Superior temporal gyrus (tissue), 1 donor: ENCODE measurements at regions not wholly inside any gene's neighbourhood (a gene's known extent, or its start where the extent isn't known, plus 50 kb on each side); places are given as distances from the start of the nearest gene placed in this dataset.
"Not testable (repeated sequence)": the region's sequence is repeated elsewhere in the genome, so short reads cannot be mapped to it uniquely, and the experiment has no call there.

Source experiments
- DNase-seq: peaks from one replicate; pipeline ENCODE4 v3.0.0-alpha.2; 2016; ENCODE audit errors: extremely low spot score

DNA sequence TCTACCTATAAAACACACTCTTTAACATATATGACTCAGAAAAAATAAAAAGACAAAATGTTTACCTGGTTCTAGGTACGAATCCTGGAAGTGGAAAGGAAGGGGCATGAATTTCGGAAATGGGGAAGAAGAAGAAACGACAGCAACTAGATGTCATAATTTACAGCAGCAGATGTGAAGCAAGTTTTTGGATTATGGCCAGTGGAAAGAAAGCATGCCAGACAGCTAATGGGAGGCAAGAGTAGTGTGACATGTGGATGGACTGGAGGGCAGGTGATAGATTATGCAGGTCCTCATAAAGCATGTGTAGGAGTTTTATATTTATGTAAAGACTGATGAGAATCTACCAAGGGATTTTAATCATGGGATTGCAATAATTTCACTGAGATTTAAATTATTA, 279.0 kb upstream of the TACR3 start:
- DNase-seq, result no peak

DNA sequence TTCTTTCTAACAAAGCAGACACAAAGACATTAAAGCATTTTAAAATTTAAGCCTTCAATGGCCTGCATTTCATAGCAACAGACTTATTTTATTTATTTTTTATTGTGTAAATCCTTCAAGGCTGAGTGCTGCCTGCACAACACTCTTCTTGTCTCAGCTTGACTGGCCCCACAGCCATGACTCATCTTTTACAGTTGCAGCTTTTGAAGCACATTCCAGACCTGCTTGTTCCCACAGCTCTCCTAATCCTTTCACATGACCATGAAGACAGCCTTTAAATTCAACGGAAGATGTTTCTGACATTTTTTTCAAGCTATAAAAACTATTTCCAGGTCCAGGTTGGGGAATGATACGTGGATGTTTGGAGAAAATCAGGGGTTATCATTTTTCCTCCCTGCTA, 276.9 kb upstream of the TACR3 start:
- peak; percentile 65 for DNase-seq

DNA sequence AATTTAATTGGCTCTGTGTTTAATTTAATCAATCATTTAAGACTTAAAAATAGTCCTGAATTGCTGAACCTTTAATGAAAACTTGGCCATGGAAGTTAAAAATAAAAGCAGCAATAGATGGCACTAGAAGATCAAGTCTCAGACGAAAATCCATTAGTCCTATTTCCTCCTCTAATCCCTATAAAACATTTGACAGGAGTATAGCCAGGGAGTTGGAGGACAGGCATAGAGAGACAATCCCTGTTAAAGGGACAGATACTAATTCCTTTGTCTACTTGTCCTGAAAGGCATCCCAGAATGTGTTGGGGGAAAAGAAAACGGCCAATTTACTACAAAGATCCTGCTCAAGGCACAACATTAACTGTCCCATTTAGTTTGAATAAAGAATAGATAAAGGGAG, 276.3 kb upstream of the TACR3 start:
- peak; percentile 78 for DNase-seq

DNA sequence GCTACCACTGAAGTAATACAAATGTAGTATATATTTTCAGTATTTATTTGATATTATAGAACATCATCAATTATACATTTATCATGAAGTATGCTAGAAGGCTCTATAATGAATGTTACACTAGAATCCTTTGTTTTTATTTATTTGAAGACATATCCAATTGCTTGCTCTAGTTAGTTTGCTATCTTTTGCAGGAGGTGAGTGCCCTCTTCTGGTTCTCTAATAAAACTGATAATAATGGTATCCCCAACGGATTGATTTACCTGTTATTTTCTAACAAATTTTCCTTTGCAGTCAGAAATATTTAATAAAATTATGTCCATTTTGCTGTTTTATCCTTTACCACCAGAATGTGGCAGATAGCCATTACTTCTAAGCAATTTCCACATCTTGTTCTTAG, 274.3 kb upstream of the TACR3 start:
- no peak for DNase-seq

DNA sequence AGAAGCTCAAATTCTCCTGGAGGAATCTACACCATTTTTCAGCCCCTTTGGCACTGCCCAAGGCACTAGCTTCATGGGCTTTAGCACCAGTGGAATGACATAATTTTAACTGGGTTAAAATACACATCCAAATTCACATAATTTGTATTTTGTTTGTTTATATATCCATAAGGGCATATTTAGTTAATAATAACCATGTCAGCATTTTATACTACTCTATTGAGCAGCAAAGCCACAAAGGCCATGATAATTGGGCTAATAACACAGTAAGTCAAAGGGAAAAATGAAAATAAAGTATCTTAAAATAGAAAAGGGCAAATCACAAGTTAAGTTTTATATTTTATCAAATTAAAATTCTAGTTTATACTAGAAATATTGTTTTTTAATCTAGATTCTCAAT, 262.7 kb upstream of the TACR3 start:
- DNase-seq, result no peak

DNA sequence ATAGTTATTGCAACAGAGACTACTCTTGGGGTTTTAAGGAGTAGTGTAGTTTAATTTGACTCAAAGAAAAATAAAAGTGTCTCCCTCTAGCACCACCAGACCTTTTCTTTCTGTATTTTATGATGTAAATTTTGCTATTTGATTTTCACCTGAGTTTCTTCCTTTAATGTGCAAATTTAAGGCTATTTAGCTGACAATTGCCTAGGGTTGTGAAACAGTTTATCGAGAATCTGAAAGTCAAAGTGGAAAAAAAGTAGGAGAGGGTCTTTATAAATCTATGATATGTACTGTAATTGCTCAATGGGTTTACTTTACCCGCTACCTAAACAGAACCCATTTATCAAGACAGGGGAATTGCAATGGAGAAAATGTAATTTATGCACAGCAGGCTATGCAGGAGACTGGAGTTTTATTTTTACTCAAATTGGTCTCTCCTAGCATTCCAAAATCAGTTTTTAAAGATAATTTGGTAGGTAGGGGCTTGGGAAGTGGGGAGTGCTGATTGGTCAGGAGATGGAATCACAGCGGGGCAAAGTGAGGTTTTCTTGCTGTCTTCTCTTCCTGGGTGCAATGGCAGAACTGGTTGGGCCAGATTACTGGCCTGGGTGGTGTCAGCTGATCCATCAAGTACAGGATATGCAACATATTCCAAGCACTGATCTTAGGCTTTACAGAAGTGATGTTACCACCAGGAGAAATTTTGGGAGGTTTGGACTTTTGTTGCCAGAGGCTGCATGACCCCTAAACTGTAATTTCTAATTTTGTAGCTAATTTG, 228.6 kb upstream of the TACR3 start:
- no peak for DNase-seq

DNA sequence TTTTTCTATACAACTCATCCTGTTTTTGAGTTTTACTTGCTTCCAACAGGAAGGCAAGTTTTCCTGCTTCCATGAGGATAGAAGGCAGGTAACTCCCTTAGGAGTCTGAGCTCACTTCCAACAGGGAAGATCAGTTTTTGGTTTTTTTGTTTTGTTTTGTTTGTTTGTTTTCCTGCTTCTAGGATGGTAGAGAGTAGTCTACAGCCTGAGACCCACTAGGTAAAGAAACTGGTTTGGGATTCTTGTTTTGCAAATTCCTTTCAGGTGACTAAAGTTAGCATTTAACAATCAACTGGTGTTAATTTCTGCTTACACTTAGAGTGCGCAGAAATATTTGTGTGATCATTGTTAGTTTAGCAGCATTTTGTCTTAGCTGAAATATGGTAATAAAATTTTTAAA, 227.8 kb upstream of the TACR3 start:
- DNase-seq, result no peak

DNA sequence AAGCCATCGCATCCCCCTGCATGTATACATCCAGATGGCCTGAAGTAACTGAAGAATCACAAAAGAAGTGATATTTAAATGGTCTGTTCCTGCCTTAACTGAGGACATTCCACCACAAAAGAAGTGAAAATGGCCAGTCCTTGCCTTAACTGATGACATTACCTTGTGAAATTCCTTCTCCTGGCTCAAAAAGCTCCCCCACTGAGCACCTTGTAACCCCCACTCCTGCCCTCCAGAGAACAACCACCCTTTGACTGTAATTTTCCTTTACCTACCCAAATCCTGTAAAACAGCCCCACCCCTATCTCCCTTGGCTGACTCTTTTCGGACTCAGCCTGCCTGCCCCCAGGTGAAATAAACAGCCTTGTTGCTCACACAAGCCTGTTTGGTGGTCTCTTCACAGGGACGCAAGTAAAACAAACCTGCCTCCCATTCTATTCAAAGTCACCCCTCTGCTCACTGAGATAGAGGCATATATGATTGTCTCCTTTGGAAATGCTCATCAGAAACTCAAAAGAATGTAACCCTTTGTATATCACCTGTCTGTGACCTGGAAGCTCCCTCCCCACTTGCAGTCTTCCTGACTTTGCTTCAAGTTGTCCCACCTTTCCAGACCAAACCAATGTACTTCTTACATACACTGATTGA, 227.0 kb upstream of the TACR3 start:
- not testable (repeated sequence) for DNase-seq

DNA sequence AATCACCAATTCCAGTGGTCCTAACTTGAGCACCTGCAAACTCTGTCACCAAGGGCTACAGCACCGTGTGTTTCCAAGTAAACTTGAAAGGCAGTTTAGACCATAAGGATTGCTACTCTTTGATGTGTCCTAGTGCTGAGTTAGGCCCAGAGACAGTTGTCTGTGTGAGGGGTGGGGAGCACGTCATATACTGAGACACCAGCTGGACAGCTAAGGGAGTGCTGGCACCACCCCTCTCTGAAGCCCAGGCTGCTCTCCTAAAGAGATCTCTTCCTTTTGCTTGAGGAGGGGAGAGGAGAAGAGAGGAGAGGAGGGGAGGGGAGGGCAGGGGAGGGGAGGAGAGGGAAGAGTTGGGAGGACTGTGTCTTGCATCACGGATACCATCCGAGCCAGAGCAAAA, 218.7 kb upstream of the TACR3 start:
- no peak for DNase-seq

DNA sequence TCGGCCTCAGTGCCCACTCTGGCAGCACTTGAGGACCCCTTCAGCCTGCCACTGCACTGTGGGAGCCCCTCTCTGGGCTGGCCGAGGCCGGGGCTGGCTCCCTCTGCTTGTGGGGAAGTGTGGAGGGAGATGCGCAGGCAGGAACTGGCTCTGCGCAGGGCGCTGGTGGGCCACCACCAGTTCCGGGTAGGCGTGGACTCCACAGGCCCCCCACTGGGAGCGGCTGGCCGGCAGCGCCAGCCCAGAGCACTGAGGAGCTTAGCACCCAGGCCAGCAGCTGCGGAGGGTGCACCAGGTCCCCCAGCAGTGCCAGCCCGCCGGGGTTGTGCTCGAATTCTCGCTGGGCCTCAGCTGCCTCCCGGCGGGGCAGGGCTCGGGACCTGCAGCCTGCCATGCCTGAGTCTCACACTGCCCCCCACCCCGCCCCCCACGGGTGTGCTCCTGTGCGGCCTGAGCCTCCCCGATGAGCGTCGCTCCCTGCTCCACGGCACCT, 216.9 kb upstream of the TACR3 start:
- no peak for DNase-seq

DNA sequence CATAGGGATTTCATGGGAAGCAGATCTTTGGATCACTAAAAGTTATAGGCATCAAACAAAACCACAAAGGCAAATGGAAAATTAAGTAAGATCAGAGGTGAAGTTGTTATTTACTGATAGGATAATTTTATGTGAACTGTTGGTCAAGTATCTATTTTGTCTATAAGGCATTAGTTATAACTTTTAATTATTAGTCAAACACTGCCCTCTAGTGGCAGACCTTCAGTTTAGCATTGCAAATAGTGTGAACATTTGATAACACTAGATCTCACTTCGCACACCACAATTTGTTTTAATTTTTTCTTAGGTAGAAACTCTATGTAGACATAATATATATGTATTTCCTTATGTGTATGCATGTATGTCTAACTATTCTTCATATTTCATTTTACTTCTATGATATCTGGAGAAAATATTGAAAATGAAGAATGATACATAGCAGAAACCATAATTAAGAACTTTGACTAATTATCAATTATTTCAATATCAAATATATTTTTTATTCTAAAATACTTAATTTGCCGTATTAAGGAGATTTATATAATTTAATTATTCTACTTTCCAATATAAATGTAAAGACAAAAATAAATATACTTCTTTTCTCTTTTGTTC, 214.5 kb upstream of the TACR3 start:
- peak; percentile 93 for DNase-seq

DNA sequence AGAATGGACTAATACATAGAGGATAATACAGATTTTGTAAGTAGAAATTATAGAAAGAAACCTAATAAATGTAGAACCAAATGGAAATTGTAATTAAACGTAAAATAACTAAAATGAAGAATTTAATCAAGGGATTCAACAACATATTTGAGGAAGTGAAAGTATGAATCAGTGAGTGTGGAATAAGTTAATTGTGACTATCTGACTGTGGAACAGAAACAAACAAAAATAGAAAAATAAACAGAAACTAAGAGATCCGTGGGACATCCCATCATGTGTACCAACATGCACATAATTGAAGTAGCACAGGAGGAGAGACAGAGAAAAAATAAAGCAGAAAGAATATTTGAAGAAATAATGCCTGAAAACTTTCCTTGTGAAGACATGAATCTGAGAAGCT, 208.6 kb upstream of the TACR3 start:
- no peak for DNase-seq

DNA sequence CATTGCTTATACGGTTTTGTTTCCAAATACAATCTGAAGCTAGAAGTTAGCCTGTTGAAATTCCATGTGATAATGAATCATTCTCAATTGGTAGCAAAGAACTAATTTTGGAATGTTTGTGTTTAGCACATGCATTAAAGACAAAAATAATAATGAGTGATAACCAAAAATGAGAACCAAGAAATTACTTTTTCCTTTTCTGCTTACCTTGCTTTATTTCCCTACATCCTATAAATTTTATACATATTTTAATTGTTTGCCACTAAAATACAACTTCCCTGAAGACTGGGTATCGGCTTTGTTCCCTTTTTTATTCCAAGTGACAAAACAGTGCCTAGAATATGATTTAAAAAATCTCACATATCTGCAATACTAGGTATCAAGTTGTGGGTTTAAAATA, 203.8 kb upstream of the TACR3 start:
- DNase-seq, result no peak

DNA sequence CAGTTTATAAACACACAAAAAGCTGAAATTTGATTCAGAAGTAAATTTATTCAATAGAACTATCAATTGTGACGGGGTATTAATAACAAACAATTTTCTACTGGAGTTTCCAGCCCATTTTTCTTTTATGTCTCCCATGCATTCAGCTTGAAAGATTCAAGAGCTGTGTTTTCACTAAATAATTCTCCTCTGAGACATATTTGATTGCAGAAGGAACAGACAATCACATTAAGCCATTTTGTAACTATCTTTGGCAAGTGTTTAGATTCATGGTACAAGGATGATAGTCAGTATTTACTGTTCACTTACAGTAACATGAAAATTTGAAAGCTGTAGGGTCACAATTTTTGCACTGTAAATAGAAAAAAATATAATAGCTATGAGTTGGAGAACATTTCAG, 198.4 kb upstream of the TACR3 start:
- DNase-seq, result no peak

DNA sequence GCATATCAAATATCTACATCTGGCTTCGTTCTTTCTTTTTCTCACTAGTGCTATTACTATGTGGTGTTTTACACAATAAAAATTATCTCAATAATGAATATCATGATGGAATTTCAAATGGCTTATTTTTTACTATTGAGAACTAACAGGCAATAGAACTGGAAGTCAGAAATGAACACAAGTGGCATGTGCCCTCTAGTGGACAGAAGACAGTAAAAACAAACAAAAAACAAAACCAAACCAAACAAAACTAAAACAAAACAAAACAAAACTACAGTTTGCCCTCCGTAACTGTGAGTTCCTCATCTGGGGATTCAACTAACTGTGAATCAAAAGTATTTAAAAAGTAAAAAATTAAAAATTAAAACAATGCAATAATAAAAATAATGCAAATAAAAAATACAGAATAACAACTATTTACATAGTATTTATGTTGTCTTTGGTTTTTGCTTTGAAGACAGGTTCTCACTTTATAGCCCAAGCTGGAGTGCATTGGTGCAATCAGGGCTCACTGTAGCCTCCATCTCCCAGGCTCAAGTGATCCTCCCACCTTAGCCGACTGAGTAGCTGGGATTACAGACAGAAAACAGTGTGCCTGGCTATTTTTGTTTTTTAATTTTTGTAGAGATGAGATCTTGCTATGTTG, 195.6 kb upstream of the TACR3 start:
- DNase-seq, result peak; percentile 57

DNA sequence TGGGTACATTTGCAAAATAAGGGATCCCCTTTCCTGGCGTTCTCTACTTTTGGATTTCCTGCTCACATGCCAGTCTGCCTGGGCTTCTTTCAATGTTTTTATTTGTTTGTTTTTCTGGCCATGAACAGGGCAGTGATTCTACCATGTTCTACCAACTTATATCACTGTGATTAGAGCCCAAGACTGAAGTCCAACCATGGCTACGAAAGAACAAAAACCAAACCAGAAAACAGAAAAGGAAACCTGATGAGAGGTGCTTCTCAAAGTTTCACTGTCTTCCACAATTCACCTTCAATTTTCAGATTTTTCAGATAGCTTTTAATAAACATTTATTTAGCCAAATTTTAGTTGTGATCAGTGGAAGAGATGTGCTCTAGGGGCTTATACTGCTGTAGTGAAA, 187.6 kb upstream of the TACR3 start:
- no peak for DNase-seq

DNA sequence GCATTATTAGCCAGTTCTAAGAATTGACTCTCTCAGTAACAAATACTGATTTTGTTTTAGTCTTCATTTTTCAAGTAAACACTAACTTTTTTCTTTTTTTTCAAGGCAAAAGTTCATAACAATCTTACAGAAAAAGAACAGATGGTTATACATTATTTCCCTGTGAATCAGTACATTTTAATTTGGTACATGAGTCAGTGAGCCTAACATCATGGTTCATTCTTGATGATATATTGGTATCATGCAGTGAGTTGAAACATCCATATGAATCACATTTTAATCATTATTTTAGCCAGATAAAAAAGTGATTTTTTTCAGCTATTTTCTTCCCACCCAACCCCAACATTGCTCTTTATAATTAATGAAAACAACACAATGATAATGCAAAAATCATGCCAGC, 184.3 kb upstream of the TACR3 start:
- no peak for DNase-seq

DNA sequence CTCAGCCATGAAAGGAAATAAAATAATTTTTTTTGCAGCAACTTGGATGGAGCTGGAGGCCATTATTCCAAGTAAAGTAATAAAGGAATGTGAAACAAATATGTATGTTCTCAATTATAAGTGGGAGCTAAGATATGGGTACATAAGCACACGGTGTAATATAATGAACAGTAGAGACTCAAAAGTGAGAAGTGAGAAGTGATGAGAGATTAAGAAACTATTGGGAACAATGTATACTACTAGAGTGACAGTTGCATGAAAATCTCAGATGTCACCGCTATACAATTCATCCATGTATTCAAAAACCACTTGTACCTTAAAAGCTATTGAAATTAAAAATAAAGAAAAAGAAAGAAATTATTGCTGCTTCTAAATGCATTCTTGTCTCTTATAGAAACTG, 182.9 kb upstream of the TACR3 start:
- no peak for DNase-seq

DNA sequence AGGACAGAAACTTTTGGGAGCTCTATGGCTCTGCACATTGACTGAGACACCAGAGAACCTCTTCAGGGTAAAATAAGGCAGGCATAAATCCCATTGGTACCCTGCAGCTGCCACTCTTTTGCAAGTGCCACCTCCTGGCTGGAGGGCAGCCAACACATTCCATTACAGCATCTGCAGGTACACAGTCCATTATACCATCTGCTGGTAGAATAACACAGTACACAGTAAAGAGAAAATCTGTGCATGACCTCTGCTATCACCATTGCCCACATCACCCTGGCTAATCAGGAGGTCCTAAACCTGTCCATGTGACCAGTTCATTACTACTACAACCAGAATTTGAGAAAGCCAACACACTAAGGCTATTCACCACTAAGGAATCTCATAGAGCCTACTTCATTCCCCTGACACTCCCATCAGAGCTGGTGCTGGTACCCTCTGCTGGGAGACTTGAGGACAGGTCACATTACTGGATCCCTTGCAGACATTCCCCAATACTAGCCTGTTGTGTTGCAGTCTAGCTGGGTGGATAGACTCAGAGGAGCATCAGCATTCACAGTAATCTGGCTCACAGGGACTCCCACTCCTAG, 176.2 kb upstream of the TACR3 start:
- DNase-seq, result no peak

DNA sequence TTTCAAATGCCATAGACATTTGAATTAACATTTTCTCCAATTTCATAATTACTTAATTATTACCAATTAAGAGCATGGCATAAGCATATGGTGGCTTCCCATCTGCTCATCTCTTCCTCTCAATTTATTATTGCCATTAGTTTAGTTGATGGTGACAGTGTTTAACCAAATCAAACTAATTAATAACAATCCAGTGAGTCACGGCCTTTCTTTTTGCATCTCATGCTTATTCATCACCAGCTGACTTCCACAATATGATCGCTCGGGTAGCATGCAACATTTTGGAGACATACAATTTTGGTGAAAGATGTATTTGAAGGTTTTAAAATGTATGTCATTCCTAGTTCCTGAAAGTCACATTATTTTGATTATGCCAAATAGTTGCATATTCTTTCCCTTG, 172.8 kb upstream of the TACR3 start:
- no peak for DNase-seq

DNA sequence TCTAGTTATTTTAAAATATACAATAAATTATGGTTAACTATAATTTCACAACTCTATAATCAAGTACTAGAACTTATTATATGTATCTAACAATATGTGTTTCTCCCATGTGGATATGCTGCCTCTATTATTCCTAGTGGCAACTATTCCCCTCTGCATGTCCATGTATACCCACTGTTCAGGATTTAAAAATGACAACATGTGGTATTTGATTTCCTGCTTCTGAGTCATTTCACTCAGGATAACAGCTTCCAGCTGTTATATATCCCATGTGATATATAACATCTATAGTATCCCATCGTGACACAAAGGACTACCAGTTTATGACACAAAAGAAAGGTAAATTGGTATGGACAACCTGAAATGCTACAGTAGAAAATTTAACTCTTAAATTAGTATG, 167.4 kb upstream of the TACR3 start:
- no peak for DNase-seq

DNA sequence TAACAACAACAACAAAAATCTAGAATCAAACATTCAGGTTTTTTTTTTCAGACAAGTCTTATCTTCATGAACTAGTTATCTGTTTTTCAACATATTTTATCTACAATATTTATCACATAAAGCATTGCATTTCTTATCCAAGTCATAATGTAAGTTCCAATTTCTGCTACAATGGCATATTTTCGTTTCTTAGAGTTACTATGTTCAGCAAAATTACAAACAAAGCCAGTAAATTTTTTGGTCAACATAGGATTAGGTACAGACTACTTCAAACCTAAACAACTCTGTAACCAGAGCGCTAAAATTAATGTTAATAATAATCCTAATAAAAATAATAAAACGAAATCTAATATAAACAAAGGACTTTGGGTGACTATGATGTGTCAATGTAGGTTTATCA, 165.4 kb upstream of the TACR3 start:
- DNase-seq, result no peak
